ENCODE measurements at regions not wholly inside any gene's neighbourhood (a gene's known extent, or its start where the extent isn't known, plus 50 kb on each side); places are given as distances from the start of the nearest gene placed in this dataset.

GRCh38 chr4:156146571-156146970 is 192.9 kb upstream of the CTSO start:
- TF ChIP-seq, protein P1, sequence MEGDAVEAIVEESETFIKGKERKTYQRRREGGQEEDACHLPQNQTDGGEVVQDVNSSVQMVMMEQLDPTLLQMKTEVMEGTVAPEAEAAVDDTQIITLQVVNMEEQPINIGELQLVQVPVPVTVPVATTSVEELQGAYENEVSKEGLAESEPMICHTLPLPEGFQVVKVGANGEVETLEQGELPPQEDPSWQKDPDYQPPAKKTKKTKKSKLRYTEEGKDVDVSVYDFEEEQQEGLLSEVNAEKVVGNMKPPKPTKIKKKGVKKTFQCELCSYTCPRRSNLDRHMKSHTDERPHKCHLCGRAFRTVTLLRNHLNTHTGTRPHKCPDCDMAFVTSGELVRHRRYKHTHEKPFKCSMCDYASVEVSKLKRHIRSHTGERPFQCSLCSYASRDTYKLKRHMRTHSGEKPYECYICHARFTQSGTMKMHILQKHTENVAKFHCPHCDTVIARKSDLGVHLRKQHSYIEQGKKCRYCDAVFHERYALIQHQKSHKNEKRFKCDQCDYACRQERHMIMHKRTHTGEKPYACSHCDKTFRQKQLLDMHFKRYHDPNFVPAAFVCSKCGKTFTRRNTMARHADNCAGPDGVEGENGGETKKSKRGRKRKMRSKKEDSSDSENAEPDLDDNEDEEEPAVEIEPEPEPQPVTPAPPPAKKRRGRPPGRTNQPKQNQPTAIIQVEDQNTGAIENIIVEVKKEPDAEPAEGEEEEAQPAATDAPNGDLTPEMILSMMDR (IDR thresholded peaks at IDR 0.05; ENCODE audit: borderline replicate concordance, extremely low read depth, low read length, poor library complexity, severe bottlenecking): no peak
- TF ChIP-seq EZH2 (IDR thresholded peaks at IDR 0.05; ENCODE audit: borderline replicate concordance, low read depth, low read length, severe bottlenecking): no peak
